ENCODE measurements at regions not wholly inside any gene's neighbourhood (a gene's known extent, or its start where the extent isn't known, plus 50 kb on each side); places are given as distances from the start of the nearest gene placed in this dataset.

- no peak overlapping the region for H2BK12ac ChIP-seq (ENCODE audit: low read depth, low read length)
- no peak overlapping the region for H2AFZ ChIP-seq (ENCODE audit: low read length)
- H2BK15ac ChIP-seq (ENCODE audit: low read length), result no peak overlapping the region
- H2BK120ac ChIP-seq (replicated peaks; ENCODE audit: low read depth, low read length), result no peak overlapping the region
- no peak overlapping the region for H3K27ac ChIP-seq (ENCODE audit: low read depth, low read length)
- WGBS, 2 experiments (ENCODE audit: extremely low coverage in 1 of 2, insufficient coverage in 1 of 2, insufficient read length in 1 of 2, insufficient replicate concordance in 2 of 2, low coverage in 1 of 2, low lambda C conversion rate in 2 of 2, missing lambda C conversion rate in 1 of 2), result 88% methylated on average over 4 of the region's 4 CpGs; no CpG with 5 or more reads in 1 of the 2 experiments
- no peak overlapping the region for H3K4me2 ChIP-seq (ENCODE audit: insufficient read depth in 1 of 2, low read depth in 2 of 2, low read length in 2 of 2)
- no peak overlapping the region for H3K14ac ChIP-seq (ENCODE audit: insufficient read length)
- H3K23me2 ChIP-seq (ENCODE audit: low read depth, low read length), result no peaks in the 10 kb centered on the region
- H3K56ac ChIP-seq (replicated peaks; ENCODE audit: insufficient read length, low read depth, low read length), result no peak overlapping the region
- no peak overlapping the region; the same call in 1 of the 2 replicates for H2AK5ac ChIP-seq (ENCODE audit: low read depth, low read length)
- no peaks in the 10 kb centered on the region for H3K4me1 ChIP-seq (replicated peaks in 1 of 4; ENCODE audit: control insufficient read depth in 3 of 4, insufficient read depth in 4 of 4, low read length in 3 of 4)
- H3K79me2 ChIP-seq (ENCODE audit: control insufficient read depth in 1 of 2, insufficient read depth in 2 of 2, low read length in 2 of 2), result no peaks in the 10 kb centered on the region
- no peak overlapping the region for H3K18ac ChIP-seq (ENCODE audit: extremely low read depth, low read length)
- no peak for FAIRE-seq
- no peak overlapping the region for H3K4me3 ChIP-seq (ENCODE audit: extremely low read depth in 1 of 4, insufficient read depth in 2 of 4, low read depth in 3 of 4, low read length in 4 of 4)
- DNase-seq (ENCODE audit: low read depth in 1 of 2, low spot score in 2 of 2), result no peak
- ChIA-PET CTCF (ENCODE audit: partially characterized antibody) (no interaction called here), POLR2A (ENCODE audit: partially characterized antibody) (no interaction called here)
- no peak overlapping the region for H3K9ac ChIP-seq (replicated peaks in 1 of 4; ENCODE audit: extremely low read depth in 1 of 4, low read depth in 3 of 4, low read length in 3 of 4)
- no peak overlapping the region for H2BK5ac ChIP-seq (ENCODE audit: low read depth, low read length)
- TF ChIP-seq RAD21 (IDR thresholded peaks at IDR 0.05 in 1 of 2, conservative IDR thresholded peaks at IDR 0.05 in 1 of 2; ENCODE audit: low read depth in 2 of 2, low read length in 2 of 2) (no peak), NRF1 (IDR thresholded peaks at IDR 0.05; ENCODE audit: low read depth, low read length) (no peak), CEBPB (IDR thresholded peaks at IDR 0.05; ENCODE audit: low read depth, low read length) (no peak), CREB1 (IDR thresholded peaks at IDR 0.05) (no peak), GTF2F1 (IDR thresholded peaks at IDR 0.05; ENCODE audit: borderline replicate concordance, low read depth, low read length) (no peak), ATF2 (IDR thresholded peaks at IDR 0.05; ENCODE audit: low read length) (no peak), POU5F1 (IDR thresholded peaks at IDR 0.05; ENCODE audit: low read depth, low read length) (no peak), EP300 (IDR thresholded peaks at IDR 0.05; ENCODE audit: borderline replicate concordance in 1 of 2, low read depth in 2 of 2, low read length in 2 of 2) (no peak), CBX8 (IDR thresholded peaks at IDR 0.05; ENCODE audit: borderline replicate concordance, low read depth, low read length) (no peak), KDM1A (IDR thresholded peaks at IDR 0.05; ENCODE audit: borderline replicate concordance, low read length) (no peak)
- no peak overlapping the region for H4K91ac ChIP-seq (replicated peaks; ENCODE audit: insufficient read length, low read length)
- H3K9me3 ChIP-seq (ENCODE audit: insufficient read depth in 2 of 2, low read depth in 1 of 2, low read length in 1 of 2), result no peaks in the 10 kb centered on the region
- no peaks in the 10 kb centered on the region for H3K36me3 ChIP-seq (ENCODE audit: control insufficient read depth in 2 of 4, insufficient read depth in 4 of 4, low read length in 3 of 4)
- H3K23ac ChIP-seq (ENCODE audit: insufficient read length), result no peak overlapping the region
- H3K79me1 ChIP-seq (ENCODE audit: low read depth, low read length), result no peaks in the 10 kb centered on the region
- H2BK20ac ChIP-seq (ENCODE audit: low read length), result no peak overlapping the region
- H4K8ac ChIP-seq (ENCODE audit: extremely low read depth, insufficient read depth, low read length), result no peak overlapping the region
- no peaks in the 10 kb centered on the region for H4K20me1 ChIP-seq (replicated peaks in 1 of 2; ENCODE audit: control insufficient read depth in 1 of 2, insufficient read depth in 2 of 2, low read length in 2 of 2)
- no peaks in the 10 kb centered on the region for H3K27me3 ChIP-seq (replicated peaks in 1 of 4; ENCODE audit: control insufficient read depth in 3 of 4, extremely low read depth in 1 of 4, insufficient read depth in 3 of 4, low read length in 3 of 4)
- H4K5ac ChIP-seq (ENCODE audit: insufficient read length, low read depth, low read length), result no peak overlapping the region
- H3K4ac ChIP-seq (replicated peaks; ENCODE audit: insufficient read length, low read depth, low read length), result no peak overlapping the region
Observed at GRCh38 chr9:79781263-79781662, 209.5 kb downstream of the TLE4 start.
